ENCODE measurements at regions not wholly inside any gene's neighbourhood (a gene's known extent, or its start where the extent isn't known, plus 50 kb on each side); places are given as distances from the start of the nearest gene placed in this dataset.

- TF ChIP-seq POLR2A (IDR thresholded peaks at IDR 0.05) (no peak), CTCF (IDR thresholded peaks at IDR 0.05) (no peak)
Observed at GRCh38 chr5:133686566-133686965, 74.2 kb upstream of the FSTL4 start.

Measured in right lobe of liver (tissue), 4 donors.